ENCODE measurements at regions not wholly inside any gene's neighbourhood (a gene's known extent, or its start where the extent isn't known, plus 50 kb on each side); places are given as distances from the start of the nearest gene placed in this dataset.

- H3K4me3 Mint-ChIP-seq: no peak overlapping the region
- no peak overlapping the region for H3K27ac Mint-ChIP-seq
- H3K27me3 Mint-ChIP-seq: peaks cover 10 to 11% of the 10 kb centered on the region in 2 donors
- Histone ChIP-seq H3K27ac (ENCODE audit: low read depth, low read length) (no peak overlapping the region), H3K27me3 (ENCODE audit: insufficient read depth, low read length) (no peaks in the 10 kb centered on the region), H3K9me3 (ENCODE audit: control insufficient read depth in 1 of 2, low read length in 2 of 2) (no peaks in the 10 kb centered on the region), H3K36me3 (ENCODE audit: insufficient read depth, low read length) (no peaks in the 10 kb centered on the region), H3K4me1 (ENCODE audit: insufficient read depth, low read length) (no peaks in the 10 kb centered on the region), H3K4me3 (ENCODE audit: low read length in 2 of 2) (no peak overlapping the region)
- ChIA-PET CTCF (ENCODE audit: partially characterized antibody) (no interaction called here), POLR2A (ENCODE audit: partially characterized antibody) (no interaction called here)
- H3K36me3 Mint-ChIP-seq: no peaks in the 10 kb centered on the region
- intact Hi-C loops (cut with micrococcal nuclease): no loop called here
- H3K4me1 Mint-ChIP-seq: peaks cover 0 to 3% (median under 1%) of the 10 kb centered on the region in 4 donors
- DNase-seq: no peak
- no peaks in the 10 kb centered on the region for H3K9me3 Mint-ChIP-seq
Measured at GRCh38 chr12:21713133-21713532, 55.5 kb upstream of the LDHB start.

- Mint-ChIP-seq H3K27ac (no peak overlapping the region), H3K4me1 (peaks cover 0 to 3% (median 0%) of the 10 kb centered on the region in 4 donors), H3K36me3 (no peaks in the 10 kb centered on the region), H3K27me3 (peaks cover 7 to 13% of the 10 kb centered on the region in 2 donors), H3K9me3 (no peaks in the 10 kb centered on the region), H3K4me3 (peak overlapping the region in 1 of 8 donors; percentile 31)
- Histone ChIP-seq H3K4me3 (ENCODE audit: low read length in 2 of 2) (no peak overlapping the region), H3K9me3 (ENCODE audit: control insufficient read depth in 1 of 2, low read length in 2 of 2) (no peaks in the 10 kb centered on the region), H3K36me3 (ENCODE audit: insufficient read depth, low read length) (no peaks in the 10 kb centered on the region), H3K27ac (ENCODE audit: low read depth, low read length) (no peak overlapping the region), H3K4me1 (ENCODE audit: insufficient read depth, low read length) (no peaks in the 10 kb centered on the region), H3K27me3 (ENCODE audit: insufficient read depth, low read length) (no peaks in the 10 kb centered on the region)
- POLR2A ChIA-PET (ENCODE audit: partially characterized antibody): no interaction called here
- no peak for DNase-seq
- CTCF ChIA-PET (ENCODE audit: partially characterized antibody): interaction anchor here (0.6 to 3.4 kb wide), 3 partner anchors 14 to 624 kb away, joined by 3 to 23 read pairs (median 3); no protein-coding TSS in a partner anchor
- intact Hi-C loops (cut with micrococcal nuclease): no loop called here
Measured at GRCh38 chr12:21710958-21711775, 53.5 kb upstream of the LDHB start.

Measured in CD4-positive, alpha-beta memory T cell (primary cell).